ENCODE measurements at regions not wholly inside any gene's neighbourhood (a gene's known extent, or its start where the extent isn't known, plus 50 kb on each side); places are given as distances from the start of the nearest gene placed in this dataset.

GRCh38 chr4:187021436-187022205 is 298.0 kb upstream of the FAT1 start:
- TF ChIP-seq CTCF (IDR thresholded peaks at IDR 0.05): no peak
- Histone ChIP-seq H3K9me3 (no peaks in the 10 kb centered on the region), H3K4me3 (ENCODE audit: low read depth in 1 of 2, low read length in 1 of 2) (no peak overlapping the region), H3K27me3 (no peaks in the 10 kb centered on the region), H3K36me3 (no peaks in the 10 kb centered on the region), H3K27ac (no peak overlapping the region), H3K4me1 (ENCODE audit: control insufficient read depth in 1 of 2, insufficient read depth in 1 of 2, low read depth in 1 of 2, low read length in 1 of 2) (no peaks in the 10 kb centered on the region)

GRCh38 chr4:187027272-187027671 is 303.6 kb upstream of the FAT1 start:
- H3K27me3 ChIP-seq: no peaks in the 10 kb centered on the region
- H3K4me1 ChIP-seq (ENCODE audit: control insufficient read depth in 1 of 2, insufficient read depth in 1 of 2, low read depth in 1 of 2, low read length in 1 of 2): no peaks in the 10 kb centered on the region
- TF ChIP-seq CTCF (IDR thresholded peaks at IDR 0.05): no peak
- H3K4me3 ChIP-seq (ENCODE audit: low read depth in 1 of 2, low read length in 1 of 2): no peak overlapping the region
- H3K9me3 ChIP-seq: no peaks in the 10 kb centered on the region
- no peaks in the 10 kb centered on the region for H3K36me3 ChIP-seq
- H3K27ac ChIP-seq: no peak overlapping the region

GRCh38 chr4:187042251-187042650 is 318.6 kb upstream of the FAT1 start:
- H3K27ac ChIP-seq: no peak overlapping the region
- H3K4me1 ChIP-seq (ENCODE audit: control insufficient read depth in 1 of 2, insufficient read depth in 1 of 2, low read depth in 1 of 2, low read length in 1 of 2): no peaks in the 10 kb centered on the region
- no peak overlapping the region for H3K4me3 ChIP-seq (ENCODE audit: low read depth in 1 of 2, low read length in 1 of 2)
- H3K36me3 ChIP-seq: no peaks in the 10 kb centered on the region
- no peaks in the 10 kb centered on the region for H3K27me3 ChIP-seq
- no peak for TF ChIP-seq CTCF (IDR thresholded peaks at IDR 0.05)
- peaks cover 4% of the 10 kb centered on the region for H3K9me3 ChIP-seq

- Histone ChIP-seq H3K27ac (no peak overlapping the region), H3K4me1 (ENCODE audit: control insufficient read depth in 1 of 2, insufficient read depth in 1 of 2, low read depth in 1 of 2, low read length in 1 of 2) (no peaks in the 10 kb centered on the region), H3K36me3 (no peaks in the 10 kb centered on the region), H3K9me3 (no peaks in the 10 kb centered on the region), H3K27me3 (no peaks in the 10 kb centered on the region), H3K4me3 (ENCODE audit: low read depth in 1 of 2, low read length in 1 of 2) (no peak overlapping the region)
- TF ChIP-seq CTCF (IDR thresholded peaks at IDR 0.05): no peak
These were observed 322.8 kb upstream of the FAT1 start for GRCh38 chr4:187046471-187046870.

- no peaks in the 10 kb centered on the region for H3K27me3 ChIP-seq
- H3K36me3 ChIP-seq: no peaks in the 10 kb centered on the region
- TF ChIP-seq CTCF (IDR thresholded peaks at IDR 0.05): no peak
- H3K9me3 ChIP-seq: no peaks in the 10 kb centered on the region
- no peaks in the 10 kb centered on the region for H3K4me1 ChIP-seq (ENCODE audit: control insufficient read depth in 1 of 2, insufficient read depth in 1 of 2, low read depth in 1 of 2, low read length in 1 of 2)
- no peak overlapping the region for H3K27ac ChIP-seq
- H3K4me3 ChIP-seq (ENCODE audit: low read depth in 1 of 2, low read length in 1 of 2): no peak overlapping the region
These were observed 335.4 kb upstream of the FAT1 start for GRCh38 chr4:187059021-187059420.

All from neutrophil (primary cell).